NCI-H510A treated with DMSO at 0.1 percent for 48 hours (cell line): ENCODE measurements at regions not wholly inside any gene's neighbourhood (a gene's known extent, or its start where the extent isn't known, plus 50 kb on each side); places are given as distances from the start of the nearest gene placed in this dataset.
"Not testable (repeated sequence)": the region's sequence is repeated elsewhere in the genome, so short reads cannot be mapped to it uniquely, and the experiment has no call there.

Experiments used
- DNase-seq: peaks from one replicate; lab custom pipeline; 2025; lab: John Stamatoyannopoulos, UW

DNA sequence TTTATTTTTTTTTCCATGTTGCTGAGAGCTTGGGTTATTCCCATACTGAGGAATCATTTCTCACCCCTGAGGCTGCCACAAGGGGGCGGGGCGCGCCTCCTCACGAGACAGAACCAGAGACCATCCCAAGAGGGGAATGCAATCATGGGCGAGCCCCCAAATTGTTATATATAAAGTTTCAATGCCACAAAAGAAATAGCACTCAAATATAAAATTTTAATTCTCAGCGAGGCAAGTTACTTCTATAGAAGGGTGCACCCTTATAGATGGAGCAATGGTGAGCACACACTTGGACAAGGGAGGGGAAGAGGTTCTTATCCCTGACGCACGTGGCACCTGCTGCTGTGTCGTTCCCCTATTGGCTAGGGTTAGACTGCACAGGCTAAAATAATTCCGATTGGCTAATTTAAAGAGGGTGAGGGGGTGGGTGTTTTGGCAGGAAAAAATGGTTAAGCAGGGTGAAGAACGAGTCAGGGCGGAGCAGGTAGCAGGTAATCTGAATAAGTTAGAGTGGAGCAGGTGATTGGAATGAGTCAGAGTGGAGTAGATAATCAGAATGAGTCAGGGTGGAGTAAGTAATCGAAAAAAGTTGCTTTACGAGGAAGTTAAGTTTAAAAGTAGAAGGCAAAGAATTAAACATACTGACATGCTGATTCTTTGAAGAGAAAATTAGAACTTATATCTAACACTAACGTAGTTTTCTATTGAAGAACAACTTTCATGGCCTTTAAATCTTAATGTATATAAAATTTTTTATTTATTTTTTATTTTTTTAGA lies 177.5 kb downstream of the MTCL1 start:
- no peak for DNase-seq

DNA sequence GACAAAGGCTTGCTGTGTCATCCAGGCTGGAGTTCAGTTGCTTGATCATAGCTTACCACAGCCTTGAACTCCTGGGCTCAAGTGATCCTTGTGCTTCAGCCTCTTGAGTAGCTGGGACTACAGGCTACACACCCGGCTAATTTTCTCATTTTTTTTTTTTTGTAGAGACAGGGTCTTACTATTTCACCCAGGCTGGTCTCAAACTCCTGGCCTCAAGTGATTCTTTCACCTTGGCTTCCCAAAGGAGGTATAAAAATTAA lies 178.0 kb downstream of the MTCL1 start:
- no peak for DNase-seq

DNA sequence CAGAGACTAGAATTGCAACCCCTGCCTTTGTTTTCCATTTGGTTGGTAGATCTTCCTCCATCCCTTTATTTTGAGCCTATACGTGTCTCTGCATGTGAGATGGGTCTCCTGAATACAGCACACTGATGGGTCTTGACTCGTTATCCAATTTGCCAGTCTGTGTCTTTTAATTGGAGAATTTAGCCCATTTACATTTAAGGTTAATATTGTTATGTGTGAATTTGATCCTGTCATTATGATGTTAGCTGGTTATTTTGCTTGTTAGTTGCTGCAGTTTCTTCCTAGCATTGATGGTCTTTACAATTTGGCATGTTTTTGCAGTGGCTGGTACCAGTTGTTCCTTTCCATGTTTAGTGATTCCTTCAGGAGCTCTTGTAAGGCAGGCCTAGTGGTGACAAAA lies 182.5 kb downstream of the MTCL1 start:
- DNase-seq = not testable (repeated sequence)

DNA sequence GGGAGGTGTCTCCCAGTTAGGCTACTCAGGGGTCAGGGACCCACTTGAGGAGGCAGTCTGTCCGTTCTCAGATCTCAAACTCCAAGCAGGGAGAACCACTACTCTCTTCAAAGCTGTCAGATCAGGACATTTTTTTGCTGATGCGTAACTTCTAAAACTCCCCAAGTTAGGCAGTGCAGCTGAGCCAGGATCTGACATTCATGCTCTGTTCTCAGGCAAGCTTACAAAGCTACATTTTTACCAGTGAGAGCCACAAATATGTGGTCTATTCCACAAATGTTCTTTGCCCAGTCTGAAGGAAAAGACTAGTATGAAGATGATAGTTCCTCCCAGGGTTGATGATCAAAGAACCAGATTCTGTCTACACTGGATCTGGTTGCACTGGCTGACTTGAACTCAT lies 184.1 kb downstream of the MTCL1 start:
- DNase-seq = no peak

DNA sequence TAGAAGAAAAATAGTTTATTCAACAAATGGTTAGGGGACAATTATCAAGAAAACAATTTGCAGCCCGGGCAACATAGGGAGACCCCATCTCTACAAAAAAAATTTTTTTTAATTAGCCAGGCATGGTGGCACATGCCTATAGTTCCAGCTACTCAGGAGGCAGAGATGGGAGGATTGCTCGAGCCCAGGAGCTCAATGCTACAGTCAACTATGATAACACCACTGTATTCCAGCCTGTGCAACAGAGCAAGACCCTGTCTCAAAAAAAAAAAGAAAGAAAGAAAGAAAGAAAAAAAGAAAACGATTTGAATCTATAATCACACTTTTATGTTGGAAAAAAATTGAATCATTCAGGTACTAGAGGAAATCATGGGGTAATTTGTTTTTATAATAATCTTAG lies 185.1 kb downstream of the MTCL1 start:
- not testable (repeated sequence) for DNase-seq

DNA sequence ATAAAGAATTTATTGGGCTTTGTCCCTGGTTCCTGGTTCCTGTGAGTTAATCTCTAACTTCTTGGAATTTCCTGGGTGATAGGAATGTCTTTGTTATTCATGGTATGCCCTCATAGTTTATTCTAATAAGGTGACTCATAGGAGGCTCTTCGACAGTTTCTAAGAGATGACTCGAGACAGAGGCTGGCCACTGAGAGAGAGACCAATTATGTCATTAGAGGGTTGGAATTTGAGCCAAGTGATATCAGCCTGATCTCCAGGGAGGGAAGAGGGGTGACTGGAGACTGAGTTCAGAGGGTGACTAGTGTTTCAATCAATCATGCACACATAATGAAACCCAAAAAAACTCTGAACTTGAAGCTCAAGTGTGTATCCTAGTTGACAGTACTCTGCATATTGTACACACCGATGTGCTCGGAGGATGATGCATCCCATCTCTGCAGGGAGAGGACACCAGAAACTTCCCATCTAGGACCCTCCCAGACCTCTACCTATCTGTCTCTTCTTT lies 185.7 kb downstream of the MTCL1 start:
- no peak for DNase-seq

DNA sequence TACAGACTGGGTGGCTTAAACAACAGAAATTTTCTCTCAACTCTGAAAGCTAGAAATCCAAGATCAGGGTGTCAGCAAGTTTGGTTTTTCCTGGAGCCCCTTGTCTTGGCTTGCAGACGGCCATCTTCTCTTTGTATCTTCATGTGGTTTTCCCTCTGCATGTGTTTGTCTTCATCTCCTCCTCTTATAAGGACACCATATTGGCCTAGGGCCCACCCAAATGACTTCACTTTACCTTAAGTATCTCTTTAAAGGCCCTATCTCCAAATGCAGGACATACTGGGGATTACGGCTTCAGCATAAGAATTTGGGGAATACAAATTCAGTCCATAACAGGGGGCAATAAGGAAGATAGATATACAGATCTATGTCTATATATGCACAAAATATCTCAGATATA lies 187.9 kb downstream of the MTCL1 start:
- no peak for DNase-seq

DNA sequence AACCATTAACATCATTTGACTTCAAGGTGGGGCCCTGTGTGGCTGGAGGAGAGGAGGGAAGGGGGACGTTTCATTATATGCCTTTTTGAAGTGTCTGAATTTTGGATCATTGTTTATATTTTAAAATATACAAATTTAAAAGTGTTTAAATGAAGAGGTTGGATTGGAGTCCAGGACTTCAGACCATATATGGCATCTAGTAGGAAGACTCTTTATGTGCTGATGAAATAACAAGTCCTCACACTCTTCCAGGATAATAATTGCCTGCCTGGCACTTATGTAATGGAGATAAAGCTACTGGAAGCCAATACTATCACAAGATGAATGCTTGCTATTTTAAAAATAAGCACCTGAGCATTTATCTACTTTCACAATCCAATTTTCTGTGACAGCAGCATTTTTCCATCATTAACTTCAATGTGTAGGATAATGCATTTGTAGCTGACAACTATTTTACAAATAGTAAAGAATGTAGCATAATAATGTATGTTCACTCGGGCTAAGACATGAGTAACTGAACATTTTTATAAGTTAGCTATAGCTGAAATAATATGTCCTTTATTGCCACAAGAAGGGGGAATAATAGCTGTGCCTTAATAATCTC lies 188.4 kb downstream of the MTCL1 start:
- no peak for DNase-seq

DNA sequence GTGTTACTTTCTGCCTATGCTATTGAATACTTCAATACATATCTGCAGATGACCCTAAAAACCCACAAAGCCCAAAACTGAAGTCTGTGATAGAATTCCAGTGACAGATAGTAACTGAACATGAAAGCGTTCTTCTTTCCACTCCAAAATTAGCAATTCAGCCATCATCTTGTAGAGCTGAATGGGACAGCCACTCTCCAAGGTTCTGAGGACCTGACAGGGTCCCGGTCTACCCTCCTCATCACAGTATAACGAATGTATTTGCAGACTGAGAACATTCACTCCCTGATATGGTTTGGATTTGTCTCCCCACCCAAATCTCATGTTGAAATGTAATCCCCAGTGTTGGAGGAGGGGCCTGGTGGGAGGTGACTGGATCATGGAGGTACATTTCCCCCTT lies 189.5 kb downstream of the MTCL1 start:
- no peak for DNase-seq

DNA sequence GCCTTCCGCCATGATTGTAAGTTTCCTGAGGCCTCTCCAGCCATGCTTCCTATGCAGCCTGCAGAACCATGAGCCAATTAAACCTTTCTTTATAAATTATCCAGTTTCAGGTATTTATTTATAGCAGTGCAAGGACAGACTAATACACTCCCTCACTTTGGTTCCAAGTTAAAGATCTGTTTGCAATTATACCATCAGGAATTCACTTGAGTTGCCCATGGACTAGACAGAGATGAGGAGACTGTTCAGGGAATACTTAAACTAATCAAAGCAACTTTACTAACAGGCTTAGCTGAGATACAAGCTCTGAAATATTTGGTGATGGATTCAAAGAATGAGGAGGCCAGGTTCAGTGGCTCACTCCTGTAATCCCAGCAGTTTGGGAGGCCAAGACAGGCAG lies 190.0 kb downstream of the MTCL1 start:
- DNase-seq = no peak

DNA sequence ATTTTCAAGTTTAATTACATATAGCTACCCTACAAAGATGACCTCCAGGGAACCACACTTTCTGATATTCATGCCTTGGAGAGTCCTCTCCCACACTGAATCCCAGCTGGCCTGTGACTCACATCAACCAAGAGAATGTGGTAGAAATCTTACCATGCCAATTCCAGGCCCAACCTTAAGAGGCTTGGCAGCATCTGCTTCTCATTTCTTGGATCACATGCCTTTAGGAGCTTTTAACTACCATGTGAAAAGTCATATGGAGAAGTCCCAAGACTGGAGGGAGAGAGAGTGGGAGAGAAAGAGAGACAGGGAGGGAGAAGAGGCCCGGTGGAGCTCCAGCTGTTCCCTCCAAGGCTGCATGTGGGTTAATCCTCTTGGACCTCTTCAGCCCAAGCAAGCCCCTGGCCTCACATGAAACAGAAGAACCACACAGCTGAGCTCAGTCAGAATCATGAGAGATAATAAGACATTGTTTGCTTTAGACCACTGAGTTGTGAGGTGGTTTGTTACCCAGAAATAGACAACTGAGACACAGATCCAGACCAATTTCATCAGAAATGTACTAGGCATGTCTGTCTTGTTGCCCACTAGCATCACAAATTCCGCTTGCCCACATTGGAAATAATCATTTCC lies 190.7 kb downstream of the MTCL1 start:
- no peak for DNase-seq

DNA sequence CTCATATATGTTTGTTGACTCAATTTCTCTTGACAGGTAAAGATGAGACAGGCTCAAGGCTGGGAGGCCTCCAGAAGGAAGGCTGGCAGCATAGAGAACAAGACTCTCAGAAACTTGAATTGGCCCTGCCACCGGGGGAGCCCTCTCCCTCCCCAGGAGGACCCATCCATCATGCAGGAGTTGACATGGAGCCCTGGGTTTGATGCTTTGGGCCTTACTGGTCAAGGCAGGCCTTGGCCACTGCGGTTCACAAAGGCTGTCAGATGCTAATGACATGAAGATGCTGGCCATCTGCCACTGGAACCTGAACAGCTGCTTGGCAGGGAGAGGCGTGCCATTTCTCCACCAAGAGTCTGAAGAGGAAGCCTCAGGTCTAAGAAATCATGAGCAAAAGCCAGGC lies 193.6 kb downstream of the MTCL1 start:
- no peak for DNase-seq

DNA sequence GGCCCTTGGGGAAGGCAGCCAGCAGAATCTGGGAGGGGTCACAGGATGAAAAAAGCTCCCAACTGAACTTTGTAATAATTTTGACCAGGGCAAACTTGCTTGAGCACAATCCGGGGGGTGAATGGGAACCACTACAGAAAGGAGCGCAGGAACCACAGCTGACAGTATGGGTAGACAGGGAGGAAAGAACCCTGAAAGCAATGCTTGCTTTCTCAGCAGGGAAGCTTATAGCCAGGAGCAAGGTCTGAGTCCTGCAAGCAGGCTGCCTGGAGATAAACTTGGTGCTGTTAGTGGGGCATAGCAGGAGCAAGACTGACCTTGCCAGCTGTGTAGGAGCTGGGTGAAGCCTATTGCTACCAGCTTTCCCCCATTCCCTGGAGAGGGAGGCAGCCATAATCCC lies 195.2 kb downstream of the MTCL1 start:
- DNase-seq = no peak

DNA sequence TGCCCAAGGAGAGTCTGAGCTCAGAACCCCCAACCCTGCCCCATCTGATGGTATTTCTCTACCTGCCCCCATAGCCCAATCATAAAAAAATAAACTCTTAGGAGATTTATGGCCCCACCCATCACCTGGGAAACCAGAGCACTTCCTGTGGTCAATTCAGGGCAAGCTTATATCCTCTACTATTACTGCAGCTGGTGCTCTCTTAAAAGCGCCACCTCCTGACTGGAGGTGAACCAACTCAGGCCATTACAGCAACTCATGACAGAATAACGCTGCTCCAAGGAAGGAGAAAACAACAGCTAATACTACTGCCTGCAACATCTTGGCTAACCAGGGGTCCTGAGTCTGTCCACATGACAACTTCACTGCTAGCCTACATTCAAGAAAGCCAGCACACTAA lies 195.7 kb downstream of the MTCL1 start:
- no peak for DNase-seq

DNA sequence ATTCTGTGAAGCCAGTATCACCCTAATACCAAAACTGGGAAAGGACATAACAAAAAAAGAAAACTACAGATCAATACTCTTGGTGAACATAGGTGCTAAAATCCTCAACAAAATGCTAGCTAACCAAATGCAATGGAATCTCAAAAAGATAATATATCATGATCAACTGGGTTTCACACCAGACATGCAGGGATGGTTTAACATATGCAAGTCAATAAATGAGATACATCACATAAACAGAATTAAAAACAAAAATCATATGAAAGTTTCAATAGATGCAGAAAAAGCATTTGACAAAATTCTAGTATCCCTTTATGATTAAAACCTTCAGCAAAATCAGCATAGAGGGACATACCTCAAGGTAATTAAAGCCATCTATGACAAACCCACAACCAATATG lies 198.2 kb upstream of the NDUFV2 start:
- DNase-seq = no peak

DNA sequence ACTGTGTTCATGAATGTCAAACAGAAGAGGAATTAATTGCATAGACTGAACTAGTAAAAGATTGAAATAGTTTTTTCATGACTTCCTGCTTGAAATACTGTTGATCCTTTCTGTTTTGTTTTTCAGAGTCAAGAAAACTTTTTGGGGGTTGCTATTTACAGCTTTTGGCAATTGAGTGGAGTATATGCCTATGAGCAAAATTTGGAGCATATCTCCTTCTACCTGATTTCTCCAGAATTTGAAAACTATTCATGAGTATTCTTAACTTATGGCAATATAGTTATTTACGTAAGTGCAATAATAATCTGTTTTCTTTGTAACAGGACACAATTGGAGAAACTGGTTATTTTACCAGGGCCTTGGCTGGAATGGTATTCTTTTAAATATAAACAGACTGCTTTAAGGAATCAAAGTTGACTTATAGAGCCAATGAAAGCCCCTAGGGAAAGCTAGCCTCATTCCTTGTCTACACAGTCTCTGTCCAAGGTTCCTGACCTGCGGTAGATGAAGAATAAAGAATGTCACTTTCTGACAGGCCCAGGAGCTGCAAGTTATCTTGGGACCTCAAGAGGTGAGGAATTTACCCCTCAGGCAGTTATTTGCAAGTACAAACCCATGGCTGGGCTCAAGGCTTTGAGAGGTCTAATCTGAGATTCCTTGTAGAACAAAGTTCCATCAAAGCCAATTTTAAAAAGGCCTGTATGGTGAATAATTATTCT lies 193.5 kb upstream of the NDUFV2 start:
- no peak for DNase-seq

DNA sequence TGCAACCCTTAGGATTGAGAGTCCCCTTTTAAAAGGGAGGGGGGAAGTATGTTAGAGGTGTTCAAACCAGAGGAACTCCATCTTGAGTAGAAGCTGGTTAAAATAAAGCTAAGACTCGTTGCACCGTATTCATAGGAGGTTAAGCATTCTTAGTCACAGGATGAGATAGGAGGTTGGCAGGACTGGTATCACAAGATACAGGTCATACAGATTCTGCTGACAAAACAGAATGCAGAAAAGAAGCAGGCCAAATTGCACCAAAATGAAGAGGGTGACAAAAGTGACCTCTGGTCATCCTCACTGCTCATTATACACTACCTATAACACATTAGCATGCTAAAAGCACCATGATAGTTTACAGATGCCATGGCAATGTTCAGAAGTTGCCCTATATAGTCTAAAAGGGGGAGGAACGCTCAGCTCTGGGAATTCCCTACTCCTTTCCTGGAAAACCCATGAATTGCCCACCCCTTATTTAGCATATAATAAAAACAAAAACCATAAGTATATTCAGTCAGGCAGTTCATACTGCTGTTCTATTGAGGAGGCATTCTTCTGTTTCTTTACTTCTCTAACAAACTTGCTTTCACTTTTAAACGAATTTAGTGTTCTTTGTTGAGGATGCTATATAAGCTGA lies 192.2 kb upstream of the NDUFV2 start:
- no peak for DNase-seq

DNA sequence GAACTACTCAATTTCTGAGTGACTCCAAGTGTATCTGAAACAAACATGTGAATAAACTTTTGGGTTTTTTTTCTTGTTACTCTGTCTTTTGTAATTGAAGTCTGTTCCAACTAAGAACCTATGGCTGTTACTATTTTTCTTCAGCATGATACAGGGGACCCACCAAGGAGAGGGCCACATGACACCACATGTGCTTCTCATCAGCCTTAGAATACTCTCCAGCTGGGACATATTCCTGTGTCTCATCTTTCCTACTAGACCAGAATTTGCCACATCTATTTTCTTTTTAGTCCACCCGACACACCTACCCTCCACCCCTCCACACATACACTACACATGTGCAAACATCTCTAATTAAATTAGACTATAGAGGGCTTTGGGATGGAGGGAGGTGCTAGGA lies 191.7 kb upstream of the NDUFV2 start:
- no peak for DNase-seq

DNA sequence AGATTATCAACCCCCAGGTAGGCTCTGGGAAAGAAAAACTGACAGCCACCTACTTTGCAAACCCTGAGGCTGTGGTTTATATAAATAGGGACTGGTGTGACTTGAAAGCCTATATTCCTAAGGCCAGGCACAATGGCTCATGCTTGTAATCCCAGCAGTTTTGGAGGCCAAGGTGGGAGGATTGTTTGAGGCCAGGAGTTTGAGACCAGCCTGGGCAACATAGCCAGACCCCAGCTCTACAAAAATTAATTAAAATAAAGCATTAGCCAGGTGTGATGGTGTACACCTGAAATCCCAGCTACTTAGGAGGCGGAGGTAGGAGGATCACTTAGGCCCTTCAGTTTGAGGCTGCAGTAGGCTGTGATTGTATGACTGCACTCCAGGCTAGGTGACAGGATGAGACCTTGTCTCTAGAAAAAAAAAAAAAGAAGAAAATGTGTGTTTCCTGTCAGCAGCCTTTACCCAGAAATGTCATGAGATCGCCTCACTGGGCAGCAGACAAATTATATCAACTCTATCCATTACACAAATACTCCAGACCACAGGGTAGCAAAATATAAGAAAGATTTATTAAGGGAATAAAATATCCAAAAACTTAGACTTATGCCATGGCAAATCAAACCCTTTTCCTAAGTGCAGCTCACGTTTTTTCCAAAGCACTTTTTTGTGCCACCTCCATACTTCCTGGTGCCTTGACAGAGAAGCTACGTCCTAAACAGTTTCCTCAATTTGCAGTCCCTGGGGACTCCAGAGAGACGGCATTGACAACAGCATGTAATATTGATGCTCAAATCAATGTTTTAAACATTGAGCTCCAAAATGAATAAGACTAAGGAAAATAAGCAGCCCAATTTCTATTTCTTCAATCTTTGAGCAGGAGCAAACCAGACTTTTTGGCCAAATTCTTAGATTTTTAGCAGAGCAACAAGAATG lies 190.8 kb upstream of the NDUFV2 start:
- peak; percentile 62 for DNase-seq

DNA sequence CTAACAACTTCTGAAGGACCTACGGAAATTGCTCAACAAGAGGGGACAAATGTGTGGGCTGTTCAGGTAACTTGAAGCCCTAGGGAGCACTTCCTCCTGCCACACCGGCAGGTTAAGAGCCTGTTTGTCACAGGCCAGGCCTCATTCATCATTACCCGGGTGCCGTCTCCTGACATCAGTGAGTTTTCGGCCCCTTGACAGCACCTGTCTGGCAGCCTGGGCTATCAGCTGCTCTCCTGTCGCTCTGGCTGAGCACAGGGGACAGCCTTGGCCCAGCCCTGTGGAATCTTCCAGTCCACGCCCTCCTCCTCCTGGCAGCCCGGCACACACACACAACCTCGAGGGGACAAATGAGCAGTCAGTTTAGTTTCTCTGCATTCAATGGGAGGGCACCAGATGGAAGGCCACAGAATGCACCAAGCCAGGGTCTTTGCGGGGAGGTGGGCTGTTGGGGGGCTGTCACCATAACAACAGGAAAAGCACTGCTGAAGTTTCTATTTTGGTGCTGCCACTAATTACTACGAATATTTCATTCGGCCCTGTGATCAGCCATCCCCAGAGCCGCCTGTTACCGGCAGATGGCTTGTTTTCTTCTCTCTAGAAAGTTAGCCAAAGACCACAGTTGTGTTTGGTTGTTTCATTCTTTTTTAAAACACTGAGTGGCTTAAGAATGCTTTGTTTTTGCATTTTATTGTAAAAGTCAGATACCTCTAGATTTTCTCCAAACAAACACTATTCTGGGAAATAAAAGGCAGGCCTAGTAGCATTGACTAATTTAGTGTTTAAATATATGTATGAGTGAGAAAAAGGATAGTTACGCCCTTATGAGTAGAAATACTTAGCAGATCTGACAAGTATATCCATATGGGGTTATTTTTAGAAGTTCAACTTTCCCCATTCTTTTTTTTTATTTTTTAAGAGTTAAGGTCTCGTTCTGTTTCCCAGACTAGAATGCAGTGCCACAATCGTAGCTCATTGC lies 189.9 kb upstream of the NDUFV2 start:
- peak; percentile 98 for DNase-seq
